K562 (cell line): ENCODE measurements at regions not wholly inside any gene's neighbourhood (a gene's known extent, or its start where the extent isn't known, plus 50 kb on each side); places are given as distances from the start of the nearest gene placed in this dataset.

ENCODE experiments used
- ATAC-seq: fragments of 200-7000 bp; cut with Tn5 transposase; 3 replicates; pipeline ENCODE4 v1.9.1; 2020; ENCODE audit warnings: moderate library complexity
- BruUV-seq: library from RNA; stranded (reverse); fragments of 400-500 nt; replicated peaks from 2 replicates; lab custom pipeline; 2021; lab: Mats Ljungman, UMichigan
- CTCF ChIA-PET: fragments of 300-600 bp; formaldehyde crosslinking; extraction: SDS; loops from one replicate; lab custom pipeline; 2021; ENCODE audit warnings: low intra/inter-chr PET ratio; lab: Yijun Ruan, JAX
- POLR2A ChIA-PET: fragments of 300-600, 350-650 bp; sonication (Branson Sonifier 250); formaldehyde crosslinking; extraction: SDS; loops from one replicate; lab custom pipeline; 2021; ENCODE audit warnings: antibody characterized with exemption, inconsistent platforms; lab: Yijun Ruan, JAX
- DNase-seq, 4 experiments: peaks; one replicate each; pipeline versions ENCODE4 v3.0.0 to v3.0.0-alpha.2; 2011 to 2018; ENCODE audit warnings: low spot score in 3 of 4, mixed read lengths in 3 of 4; ENCODE audit errors: extremely low read depth in 1 of 4
- FAIRE-seq: peaks from 2 replicates; lab custom pipeline; 2011; peaks lifted over from hg19 to GRCh38; lab: Jason Lieb, UNC
- H2AFZ ChIP-seq: 2 replicates; pipeline ENCODE4 v1.6.0; 2011; ENCODE audit warnings: low read depth, low read length, control low read depth, inconsistent platforms
- H3K27ac ChIP-seq: fragments of 200-600 bp; 3 replicates; pipeline ENCODE4 v1.8.0; 2011; ENCODE audit warnings: low read depth, mild to moderate bottlenecking, control low read depth, inconsistent platforms, low read length, moderate library complexity, mixed read lengths; ENCODE audit errors: extremely low read depth
- H3K27me3 ChIP-seq, 2 experiments: fragments of 300-600 bp in 1 of 2; 2 replicates in 1 of 2; 3 replicates in 1 of 2; pipeline versions ENCODE4 v1.6.0 to v1.8.0; 2011; ENCODE audit warnings: inconsistent platforms in 2 of 2, low read length in 2 of 2, mild to moderate bottlenecking in 1 of 2, mixed read lengths in 1 of 2, moderate library complexity in 1 of 2; ENCODE audit not compliant: control insufficient read depth in 2 of 2, insufficient read depth in 2 of 2
- H3K36me3 ChIP-seq: fragments of 300-600 bp; 3 replicates; pipeline ENCODE4 v1.8.0; 2011; ENCODE audit warnings: mild to moderate bottlenecking, low read length, inconsistent platforms; ENCODE audit not compliant: control insufficient read depth, insufficient read depth
- H3K4me1 ChIP-seq, 2 experiments: fragments of 200-600 bp in 1 of 2; replicated peaks in 1 of 2; 2 replicates in 1 of 2; 3 replicates in 1 of 2; pipeline versions ENCODE4 v1.5.1 to v1.8.0; 2011; ENCODE audit warnings: inconsistent platforms in 2 of 2, low read length in 2 of 2, mild to moderate bottlenecking in 1 of 2, mixed read lengths in 1 of 2, moderate library complexity in 1 of 2; ENCODE audit not compliant: control insufficient read depth in 2 of 2, insufficient read depth in 2 of 2
- H3K4me2 ChIP-seq: 2 replicates; pipeline ENCODE4 v1.6.1; 2011; ENCODE audit warnings: low read length, control low read depth, inconsistent platforms, mixed read lengths; ENCODE audit not compliant: insufficient read depth
- H3K4me3 ChIP-seq: fragments of 200-600 bp; sonication (generic), shearing (Covaris generic); 2 replicates; pipeline ENCODE4 v1.5.1; 2016; ENCODE audit warnings: control low read depth, inconsistent platforms
- H3K79me2 ChIP-seq: fragments of 200-600 bp; 3 replicates; pipeline ENCODE4 v1.8.0; 2011; ENCODE audit warnings: low read length, inconsistent platforms; ENCODE audit not compliant: control insufficient read depth, insufficient read depth
- H3K9ac ChIP-seq, 2 experiments: 2 replicates each; pipeline versions ENCODE4 v1.6.0 to v1.6.1; 2011; ENCODE audit warnings: low read depth in 2 of 2, low read length in 2 of 2, control low read depth in 1 of 2, inconsistent platforms in 1 of 2, mild to moderate bottlenecking in 1 of 2, mixed read lengths in 1 of 2; ENCODE audit not compliant: insufficient read depth in 1 of 2
- H3K9me1 ChIP-seq: one replicate; pipeline ENCODE4 v1.6.0; 2011; ENCODE audit warnings: inconsistent platforms, mild to moderate bottlenecking, low read length, moderate library complexity; ENCODE audit not compliant: control insufficient read depth, insufficient read depth
- H3K9me3 ChIP-seq: replicated peaks from 2 replicates; pipeline ENCODE4 v1.5.1; 2011; ENCODE audit warnings: low read depth, low read length, inconsistent platforms; ENCODE audit not compliant: control insufficient read depth, insufficient read depth
- H4K20me1 ChIP-seq: replicated peaks from 2 replicates; pipeline ENCODE4 v1.6.1; 2011; ENCODE audit warnings: low read length, inconsistent platforms, mixed read lengths; ENCODE audit not compliant: control insufficient read depth, insufficient read depth
- JUND ChIP-seq, 2 experiments: IDR thresholded peaks; 2 replicates in 1 of 2; 3 replicates in 1 of 2; pipeline ENCODE4 v1.6.1; 2011; ENCODE audit warnings: borderline replicate concordance in 2 of 2, low read depth in 2 of 2, low read length in 2 of 2, improper control_type of control experiment in 1 of 2, missing biosample characterization in 1 of 2, missing genetic modification characterization in 1 of 2, missing genetic modification reagents in 1 of 2
- WGBS: fragments of 100-300 bp; shearing (Covaris generic); methylation state at CpG from one replicate; pipeline ENCODE4 v1.1.6; 2016; ENCODE audit warnings: low coverage, mixed read lengths; ENCODE audit not compliant: insufficient coverage; ENCODE audit errors: missing lambda C conversion rate; 5-methylcytosine and 5-hydroxymethylcytosine counted together
- in situ Hi-C: fragments of 300-500 bp; cut with MboI; formaldehyde crosslinking; loops from 4 replicates; pipeline ENCODE4 v1.15.0; 2018; ENCODE audit warnings: inconsistent platforms, mixed read lengths
- intact Hi-C: fragments of 100-400 bp; cut with micrococcal nuclease; formaldehyde crosslinking; loops from 2 replicates; pipeline ENCODE4 v1.14.2; 2022
- TF ChIP-seq, protein P1 (sequence below), 3 experiments: IDR thresholded peaks in 2 of 3; conservative IDR thresholded peaks in 1 of 3; 2 replicates each; pipeline ENCODE4 v1.5.1; 2011 to 2012; ENCODE audit warnings: low read length in 3 of 3, mild to moderate bottlenecking in 3 of 3, control low read depth in 2 of 3, improper control_type of control experiment in 1 of 3, inconsistent platforms in 1 of 3, low read depth in 1 of 3, mixed read lengths in 1 of 3, moderate library complexity in 1 of 3; ENCODE audit not compliant: insufficient read depth in 2 of 3

GRCh38 chr12:123056709-123057108 lies 76.2 kb downstream of the ARL6IP4 start:
- Histone ChIP-seq H2AFZ (no peak overlapping the region), H4K20me1 (no peaks in the 10 kb centered on the region; the same call in 1 of the 2 replicates), H3K4me1 (peaks cover 10 to 11% of the 10 kb centered on the region in 2 experiments; a peak in 2 of 5 replicates), H3K36me3 (no peaks in the 10 kb centered on the region), H3K79me2 (no peaks in the 10 kb centered on the region), H3K9ac (peak overlapping the region in 1 of 2 experiments; percentile 46; a peak in 1 of 4 replicates), H3K9me1 (no peaks in the 10 kb centered on the region), H3K4me2 (no peak overlapping the region), H3K27ac (no peak overlapping the region), H3K27me3 (no peaks in the 10 kb centered on the region), H3K9me3 (no peaks in the 10 kb centered on the region), H3K4me3 (no peak overlapping the region)
- 91% methylated on average over 7 of the region's 7 CpGs for WGBS
- peak; percentile 19; the same call in 1 of the 3 replicates for ATAC-seq
- in situ Hi-C loops, result no loop called here
- no peak for DNase-seq
- intact Hi-C loops, result no loop called here
- POLR2A ChIA-PET, result interaction anchor here (0.6 to 1.0 kb wide), 2 partner anchors 176 to 386 kb away, joined by 3 to 4 read pairs; partner anchors contain the start of genes MPHOSPH9 and MTRFR
- BruUV-seq, result no TSS peak
- no peak for FAIRE-seq
- CTCF ChIA-PET, result interaction anchor here (0.6 kb wide), 1 partner anchor 60 kb away, joined by 3 read pairs; no protein-coding TSS in a partner anchor
- TF ChIP-seq, protein P1, sequence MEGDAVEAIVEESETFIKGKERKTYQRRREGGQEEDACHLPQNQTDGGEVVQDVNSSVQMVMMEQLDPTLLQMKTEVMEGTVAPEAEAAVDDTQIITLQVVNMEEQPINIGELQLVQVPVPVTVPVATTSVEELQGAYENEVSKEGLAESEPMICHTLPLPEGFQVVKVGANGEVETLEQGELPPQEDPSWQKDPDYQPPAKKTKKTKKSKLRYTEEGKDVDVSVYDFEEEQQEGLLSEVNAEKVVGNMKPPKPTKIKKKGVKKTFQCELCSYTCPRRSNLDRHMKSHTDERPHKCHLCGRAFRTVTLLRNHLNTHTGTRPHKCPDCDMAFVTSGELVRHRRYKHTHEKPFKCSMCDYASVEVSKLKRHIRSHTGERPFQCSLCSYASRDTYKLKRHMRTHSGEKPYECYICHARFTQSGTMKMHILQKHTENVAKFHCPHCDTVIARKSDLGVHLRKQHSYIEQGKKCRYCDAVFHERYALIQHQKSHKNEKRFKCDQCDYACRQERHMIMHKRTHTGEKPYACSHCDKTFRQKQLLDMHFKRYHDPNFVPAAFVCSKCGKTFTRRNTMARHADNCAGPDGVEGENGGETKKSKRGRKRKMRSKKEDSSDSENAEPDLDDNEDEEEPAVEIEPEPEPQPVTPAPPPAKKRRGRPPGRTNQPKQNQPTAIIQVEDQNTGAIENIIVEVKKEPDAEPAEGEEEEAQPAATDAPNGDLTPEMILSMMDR (IDR thresholded peaks at IDR 0.05 in 2 of 3, conservative IDR thresholded peaks at IDR 0.05 in 1 of 3; ENCODE audit: insufficient read depth in 2 of 3, low read depth in 1 of 3, low read length in 3 of 3), result 0 out of 6 replicates have a peak, but pooled peaks of 1 of the 3 experiments have one; percentile 2
- TF ChIP-seq JUND (IDR thresholded peaks at IDR 0.05; ENCODE audit: borderline replicate concordance, low read depth, low read length), result no peak
- TF ChIP-seq JUND (tag; IDR thresholded peaks at IDR 0.05; ENCODE audit: borderline replicate concordance, low read depth, low read length), result no peak
